HCT116 (cell line): ENCODE measurements at regions not wholly inside any gene's neighbourhood (a gene's known extent, or its start where the extent isn't known, plus 50 kb on each side); places are given as distances from the start of the nearest gene placed in this dataset.

Experiments used
- ATF3 ChIP-seq: IDR thresholded peaks from 2 replicates; pipeline ENCODE4 v1.6.1; 2012
- CTCF ChIP-seq, 3 experiments: fragments of 200-600 bp in 1 of 3; sonication (generic) in 1 of 3; IDR thresholded peaks in 2 of 3; conservative IDR thresholded peaks in 1 of 3; 2 replicates each; pipeline ENCODE4 v1.5.1; 2012 to 2017; ENCODE audit warnings: low read depth in 2 of 3, low read length in 2 of 3, antibody characterized with exemption in 1 of 3, borderline replicate concordance in 1 of 3, control low read depth in 1 of 3, mild to moderate bottlenecking in 1 of 3, mixed read lengths in 1 of 3, mixed run types in 1 of 3, moderate library complexity in 1 of 3; ENCODE audit not compliant: insufficient read depth in 1 of 3
- EZH2 ChIP-seq: fragments of 200-600 bp; sonication (generic); IDR thresholded peaks from 2 replicates; pipeline ENCODE4 v1.6.1; 2017; ENCODE audit warnings: antibody characterized with exemption, mixed run types
- JUND ChIP-seq: IDR thresholded peaks from 2 replicates; pipeline ENCODE4 v1.6.1; 2012
- MAX ChIP-seq: IDR thresholded peaks from 2 replicates; pipeline ENCODE4 v1.6.1; 2012
- POLR2AphosphoS5 ChIP-seq: IDR thresholded peaks from 2 replicates; pipeline ENCODE4 v1.6.1; 2011; ENCODE audit warnings: mild to moderate bottlenecking, low read depth, low read length, moderate library complexity
- RAD21 ChIP-seq: IDR thresholded peaks from 2 replicates; pipeline ENCODE4 v1.6.1; 2012; ENCODE audit warnings: low read depth, mild to moderate bottlenecking
- REST ChIP-seq: IDR thresholded peaks from 2 replicates; pipeline ENCODE4 v1.6.1; 2012; ENCODE audit warnings: low read depth
- SP1 ChIP-seq: IDR thresholded peaks from 2 replicates; pipeline ENCODE4 v1.6.1; 2012; ENCODE audit warnings: low read depth
- YY1 ChIP-seq: IDR thresholded peaks from 2 replicates; pipeline ENCODE4 v1.6.1; 2011; ENCODE audit warnings: low read length, low read depth, moderate library complexity, mild to moderate bottlenecking; ENCODE audit not compliant: insufficient replicate concordance; ENCODE audit errors: extremely low read depth
- ZFX ChIP-seq: fragments of 450-650 bp; IDR thresholded peaks from 2 replicates; pipeline ENCODE4 v1.6.1; 2017
- ZNF274 ChIP-seq: fragments of 200-500 bp; sonication (Bioruptor generic); IDR thresholded peaks from 2 replicates; pipeline ENCODE4 v1.6.1; 2014; ENCODE audit warnings: mild to moderate bottlenecking, low read depth, low read length, inconsistent platforms

GRCh38 chr1:121538943-121539575, 354.3 kb downstream of the SRGAP2C start:
- TF ChIP-seq MAX (no peak), JUND (no peak), ATF3 (no peak), EZH2 (no peak), YY1 (no peak), REST (no peak), CTCF (IDR thresholded peaks at IDR 0.05 in 2 of 3, conservative IDR thresholded peaks at IDR 0.05 in 1 of 3; ENCODE audit: borderline replicate concordance in 1 of 3, insufficient read depth in 1 of 3, low read depth in 2 of 3, low read length in 2 of 3) (no peak), ZFX (no peak), POLR2AphosphoS5 (no peak), ZNF274 (no peak), RAD21 (no peak), SP1 (no peak)
